GM23338 (cell line): ENCODE measurements at regions not wholly inside any gene's neighbourhood (a gene's known extent, or its start where the extent isn't known, plus 50 kb on each side); places are given as distances from the start of the nearest gene placed in this dataset.

Experiments
- CTCF ChIP-seq, 2 experiments: fragments of 200-600 bp in 1 of 2; sonication (generic) in 1 of 2; conservative IDR thresholded peaks; 2 replicates each; pipeline versions ENCODE4 v1.5.1 to v1.6.1; 2016 to 2017; ENCODE audit warnings: antibody characterized with exemption in 2 of 2, low read depth in 2 of 2, mild to moderate bottlenecking in 2 of 2, moderate library complexity in 1 of 2
- EZH2 ChIP-seq: fragments of 200-600 bp; sonication (generic); IDR thresholded peaks from one replicate; pipeline ENCODE4 v1.8.0; 2017; ENCODE audit warnings: antibody characterized with exemption, mild to moderate bottlenecking, low read depth; ENCODE audit not compliant: unreplicated experiment
- EZH2phosphoT487 ChIP-seq: fragments of 200-600 bp; sonication (generic); IDR thresholded peaks from one replicate; pipeline ENCODE4 v1.8.1; 2018; ENCODE audit warnings: antibody characterized with exemption; ENCODE audit not compliant: unreplicated experiment
- POLR2AphosphoS5 ChIP-seq: IDR thresholded peaks from 2 replicates; pipeline ENCODE4 v1.6.1; 2016; ENCODE audit warnings: antibody characterized with exemption, low read depth
- REST ChIP-seq: IDR thresholded peaks from one replicate; pipeline ENCODE4 v1.6.1; 2018; ENCODE audit warnings: antibody characterized with exemption; ENCODE audit not compliant: unreplicated experiment
- ZNF462 ChIP-seq: fragments of 250-450 bp; sonication (Bioruptor Pico); IDR thresholded peaks from 2 replicates; pipeline ENCODE4 v1.5.0; 2020; ENCODE audit warnings: mild to moderate bottlenecking, moderate library complexity

GRCh38 chr2:30325600-30326328, 94.4 kb downstream of the LBH start:
- TF ChIP-seq EZH2phosphoT487 = no peak
- no peak for TF ChIP-seq CTCF (conservative IDR thresholded peaks at IDR 0.05; ENCODE audit: low read depth in 2 of 2)
- TF ChIP-seq REST = no peak
- no peak for TF ChIP-seq EZH2
- no peak for TF ChIP-seq POLR2AphosphoS5
- no peak for TF ChIP-seq ZNF462
